Activated T-cell treated with anti-CD3 and anti-CD28 coated beads, Interleukin-2, amount 50 U/mL, for 4 hours (primary cell): ENCODE measurements at regions not wholly inside any gene's neighbourhood (a gene's known extent, or its start where the extent isn't known, plus 50 kb on each side); places are given as distances from the start of the nearest gene placed in this dataset.

Source experiments
- ATAC-seq, 2 donors: fragments of 200-7000 bp; cut with Tn5 transposase; one replicate each; pipeline ENCODE4 v1.10.0; 2021
- DNase-seq: peaks from one replicate; pipeline ENCODE4 v3.0.0-alpha.2; 2020
- H3K27me3 Mint-ChIP-seq: one replicate; pipeline ENCODE4 v1.8.0; 2021; ENCODE audit warnings: low read depth, mixed read lengths
- H3K36me3 Mint-ChIP-seq: one replicate; pipeline ENCODE4 v1.8.0; 2022; ENCODE audit warnings: mixed read lengths; ENCODE audit not compliant: insufficient read depth
- H3K4me1 Mint-ChIP-seq: one replicate; pipeline ENCODE4 v1.8.0; 2021; ENCODE audit warnings: low read depth, mixed read lengths
- H3K4me3 Mint-ChIP-seq: one replicate; pipeline ENCODE4 v1.8.0; 2021; ENCODE audit warnings: mild to moderate bottlenecking, moderate library complexity, mixed read lengths
- H3K9me3 Mint-ChIP-seq: one replicate; pipeline ENCODE4 v1.8.0; 2021; ENCODE audit warnings: mixed read lengths

DNA sequence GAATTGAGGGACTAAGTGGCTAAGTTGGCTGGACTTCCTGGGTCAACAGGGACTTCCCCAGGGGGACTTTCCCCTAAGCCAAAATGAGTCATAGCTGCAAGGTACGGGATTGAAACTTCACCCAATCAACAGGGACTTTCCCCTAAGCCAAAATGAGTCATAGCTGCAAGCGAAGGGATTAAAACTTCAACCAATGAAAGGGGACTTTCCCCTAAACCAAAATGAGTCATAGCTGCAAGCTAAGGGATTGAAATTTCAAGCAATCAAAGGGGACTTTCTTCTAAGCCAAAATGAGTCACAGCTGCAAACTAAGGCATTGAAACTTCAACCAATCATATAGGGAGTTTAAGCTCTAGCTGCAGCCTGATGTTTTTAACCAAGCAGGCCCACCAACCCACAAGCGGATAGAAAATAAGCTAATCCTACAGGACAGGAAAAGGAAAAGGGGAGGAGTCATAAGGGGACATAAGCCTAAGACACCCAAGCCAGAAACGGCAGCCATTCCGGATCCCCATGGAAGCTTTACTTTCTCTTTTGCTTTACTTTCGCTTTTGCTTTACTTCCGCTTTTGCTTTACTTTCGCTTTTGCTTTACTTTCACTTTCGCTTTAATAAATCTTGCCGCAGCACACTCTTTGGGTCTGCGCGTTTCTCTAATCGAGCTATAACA, 1375.4 kb upstream of the CELF4 start:
- H3K4me1 Mint-ChIP-seq = peaks cover 44% of the 10 kb centered on the region
- H3K4me3 Mint-ChIP-seq = peak overlapping the region; percentile 68
- ATAC-seq (peak; percentile 79 to 81), DNase-seq (peak; percentile 28)
- H3K36me3 Mint-ChIP-seq = no peaks in the 10 kb centered on the region
- peaks cover 15% of the 10 kb centered on the region for H3K9me3 Mint-ChIP-seq
- no peaks in the 10 kb centered on the region for H3K27me3 Mint-ChIP-seq

DNA sequence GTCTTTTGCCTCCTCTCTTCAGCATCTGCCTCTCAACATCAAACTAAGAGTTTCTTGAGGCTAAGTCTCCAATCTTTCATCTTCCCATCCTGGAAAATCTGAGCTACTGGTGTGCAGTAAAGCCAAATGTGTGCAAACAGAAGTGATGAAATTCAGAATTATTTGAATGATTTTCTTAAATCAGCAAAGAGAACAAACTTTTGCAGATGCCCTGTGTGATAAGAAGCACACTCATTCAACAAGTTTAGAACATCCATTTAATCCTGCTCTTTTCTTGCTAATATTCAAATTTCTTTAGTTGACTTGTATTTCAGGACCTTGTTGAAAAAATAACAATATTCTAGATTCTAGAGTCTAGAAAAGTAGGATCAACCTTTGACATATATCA, 1374.9 kb upstream of the CELF4 start:
- H3K9me3 Mint-ChIP-seq = peaks cover 15% of the 10 kb centered on the region

DNA sequence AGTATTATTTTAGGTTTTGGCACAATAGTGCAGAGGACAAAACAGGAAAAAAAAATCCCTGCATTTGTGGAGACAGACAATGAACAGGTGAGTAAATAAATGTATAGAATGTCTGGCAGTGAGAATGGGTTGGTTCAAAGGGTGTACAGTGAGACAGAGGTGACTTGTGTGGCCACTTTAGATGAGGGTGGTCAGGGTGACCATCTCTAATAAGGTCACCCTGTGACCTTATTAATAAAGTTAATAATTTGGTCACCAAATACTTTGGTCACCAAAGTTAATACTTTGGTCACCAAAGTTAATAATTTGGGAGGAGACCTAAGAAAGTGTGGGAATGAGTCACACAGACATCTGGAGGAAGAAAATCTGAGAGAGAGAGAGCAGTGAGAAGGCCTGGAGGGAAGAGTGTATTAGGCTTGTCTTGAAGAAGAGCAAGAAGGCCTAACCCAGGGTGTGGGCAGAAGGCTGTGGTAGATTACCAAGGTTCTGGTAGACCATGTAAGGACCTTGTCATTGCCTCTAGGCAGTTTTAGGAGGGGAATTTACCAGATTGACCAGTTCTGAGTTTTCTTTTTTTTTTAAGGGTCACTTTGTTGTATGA, 1368.4 kb upstream of the CELF4 start:
- Mint-ChIP-seq H3K36me3 (no peaks in the 10 kb centered on the region), H3K9me3 (no peaks in the 10 kb centered on the region), H3K27me3 (no peaks in the 10 kb centered on the region), H3K4me3 (no peak overlapping the region), H3K4me1 (peaks cover 30% of the 10 kb centered on the region)
- ATAC-seq = no peak
- DNase-seq = no peak

More for the DNA sequence above, 1374.9 kb upstream of the CELF4 start:
- Mint-ChIP-seq H3K27me3 (no peaks in the 10 kb centered on the region), H3K36me3 (no peaks in the 10 kb centered on the region), H3K4me3 (peak overlapping the region; percentile 59), H3K4me1 (peaks cover 48% of the 10 kb centered on the region)
- peak; percentile 34 to 42 for ATAC-seq
- DNase-seq = no peak

DNA sequence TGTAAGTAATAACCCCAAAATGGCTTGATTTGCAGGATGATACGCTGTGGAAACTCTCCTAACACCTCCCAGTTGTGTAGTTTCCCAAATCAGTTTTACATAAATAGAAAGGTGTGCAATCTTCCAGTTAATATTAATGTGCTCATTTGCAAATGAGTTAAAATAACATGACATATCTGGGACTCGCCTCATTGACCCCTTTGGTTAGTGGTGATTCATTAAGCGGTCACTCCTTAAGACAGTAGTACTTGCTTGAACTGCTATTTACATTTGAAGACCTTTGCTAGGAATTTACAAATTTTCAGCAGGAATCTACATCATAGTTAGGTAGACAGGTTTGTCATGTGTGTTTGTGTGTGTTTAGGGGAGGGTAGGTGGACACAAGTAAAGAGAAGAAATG, 1367.7 kb upstream of the CELF4 start:
- Mint-ChIP-seq H3K36me3 (no peaks in the 10 kb centered on the region), H3K4me3 (no peak overlapping the region), H3K27me3 (no peaks in the 10 kb centered on the region), H3K4me1 (peaks cover 25% of the 10 kb centered on the region), H3K9me3 (no peaks in the 10 kb centered on the region)
- no peak for DNase-seq
- peak; percentile 30 to 53 for ATAC-seq

DNA sequence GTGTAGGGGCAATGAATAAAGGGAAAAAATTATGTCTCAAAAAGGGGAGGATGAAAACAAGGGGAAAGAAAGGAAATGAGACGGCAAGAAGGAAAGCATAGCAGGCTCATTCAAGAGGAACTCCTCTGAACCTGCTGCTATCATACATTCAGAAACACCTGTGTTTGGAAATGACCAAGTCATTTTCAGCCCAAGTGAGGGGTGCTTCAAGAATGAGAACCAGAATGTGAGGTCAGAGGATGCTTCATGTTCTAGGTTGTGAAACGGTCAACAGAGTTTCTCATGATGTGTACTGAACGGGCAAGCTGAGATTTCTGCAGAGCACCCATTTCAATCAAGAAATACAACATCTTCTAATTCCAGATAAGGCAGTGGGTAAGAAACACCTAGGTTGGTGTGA, 1367.2 kb upstream of the CELF4 start:
- Mint-ChIP-seq H3K27me3 (no peaks in the 10 kb centered on the region), H3K9me3 (no peaks in the 10 kb centered on the region), H3K4me1 (peaks cover 25% of the 10 kb centered on the region), H3K36me3 (no peaks in the 10 kb centered on the region), H3K4me3 (no peak overlapping the region)
- DNase-seq (no peak), ATAC-seq (no peak)

GRCh38 chr18:38931754-38932050, 1366.1 kb upstream of the CELF4 start:
- peaks cover 25% of the 10 kb centered on the region for H3K4me1 Mint-ChIP-seq
- no peaks in the 10 kb centered on the region for H3K9me3 Mint-ChIP-seq
- no peaks in the 10 kb centered on the region for H3K27me3 Mint-ChIP-seq
- H3K36me3 Mint-ChIP-seq = no peaks in the 10 kb centered on the region
- DNase-seq (no peak), ATAC-seq (no peak)
- H3K4me3 Mint-ChIP-seq = no peak overlapping the region

- no peak for DNase-seq
Observed at GRCh38 chr18:38930881-38931753, 1365.5 kb upstream of the CELF4 start.

GRCh38 chr18:38923540-38923939, 1357.9 kb upstream of the CELF4 start:
- H3K27me3 Mint-ChIP-seq = peaks cover 5% of the 10 kb centered on the region
- H3K4me1 Mint-ChIP-seq = no peaks in the 10 kb centered on the region
- no peaks in the 10 kb centered on the region for H3K9me3 Mint-ChIP-seq
- no peaks in the 10 kb centered on the region for H3K36me3 Mint-ChIP-seq
- H3K4me3 Mint-ChIP-seq = no peak overlapping the region
- ATAC-seq (no peak), DNase-seq (no peak)

More at GRCh38 chr18:38930881-38931753, 1365.5 kb upstream of the CELF4 start:
- no peaks in the 10 kb centered on the region for H3K36me3 Mint-ChIP-seq
- H3K4me3 Mint-ChIP-seq = no peak overlapping the region
- H3K9me3 Mint-ChIP-seq = no peaks in the 10 kb centered on the region
- H3K4me1 Mint-ChIP-seq = peaks cover 24% of the 10 kb centered on the region
- no peaks in the 10 kb centered on the region for H3K27me3 Mint-ChIP-seq
- ATAC-seq = no peak

DNA sequence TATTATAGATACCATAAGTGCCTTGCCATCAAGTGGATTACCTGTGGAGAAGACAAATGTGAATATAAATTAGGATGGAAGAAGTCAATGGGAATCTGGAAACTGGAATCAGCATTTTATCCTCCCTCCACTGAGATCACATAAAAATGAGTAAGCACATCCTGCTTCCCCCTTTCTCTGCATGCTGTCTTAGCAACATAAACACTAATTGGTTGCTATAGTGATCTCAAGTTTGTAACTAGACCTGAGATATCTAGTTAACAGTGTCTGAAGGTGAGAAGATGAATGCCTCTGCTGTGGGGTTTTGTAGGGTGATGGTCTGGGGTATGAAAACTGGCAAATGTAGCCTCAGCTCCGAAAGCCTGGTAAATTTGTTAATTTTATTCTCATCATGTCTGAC, 1357.5 kb upstream of the CELF4 start:
- no peak for ATAC-seq
- Mint-ChIP-seq H3K27me3 (peaks cover 6% of the 10 kb centered on the region), H3K4me3 (no peak overlapping the region), H3K9me3 (no peaks in the 10 kb centered on the region), H3K36me3 (no peaks in the 10 kb centered on the region), H3K4me1 (no peaks in the 10 kb centered on the region)
- no peak for DNase-seq

GRCh38 chr18:38909972-38910371, 1344.4 kb upstream of the CELF4 start:
- ATAC-seq (no peak), DNase-seq (no peak)
- Mint-ChIP-seq H3K36me3 (no peaks in the 10 kb centered on the region), H3K27me3 (no peaks in the 10 kb centered on the region), H3K4me1 (no peaks in the 10 kb centered on the region), H3K4me3 (no peak overlapping the region), H3K9me3 (no peaks in the 10 kb centered on the region)

DNA sequence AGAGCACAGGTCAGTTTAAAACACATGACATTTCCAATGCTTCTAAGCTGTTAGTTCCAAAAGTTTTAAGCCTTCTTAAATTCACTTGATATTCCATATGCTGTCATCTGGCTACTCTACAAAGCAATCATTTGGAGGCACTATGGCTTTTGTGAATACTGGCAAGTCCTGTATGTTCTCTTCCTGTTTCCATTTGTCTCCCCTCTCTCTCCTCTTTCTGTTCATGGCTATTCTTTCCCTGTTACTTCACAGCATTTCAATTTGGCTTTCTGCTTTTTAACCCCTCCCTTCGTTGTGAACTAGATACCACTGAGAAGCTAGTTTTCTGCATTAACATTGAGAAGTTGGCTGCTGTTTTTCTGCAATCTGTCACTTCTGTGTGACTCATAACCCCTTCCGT, 1337.2 kb upstream of the CELF4 start:
- Mint-ChIP-seq H3K27me3 (no peaks in the 10 kb centered on the region), H3K4me1 (no peaks in the 10 kb centered on the region), H3K9me3 (no peaks in the 10 kb centered on the region), H3K36me3 (no peaks in the 10 kb centered on the region), H3K4me3 (no peak overlapping the region)
- DNase-seq (no peak), ATAC-seq (no peak)

GRCh38 chr18:38900445-38900844, 1334.8 kb upstream of the CELF4 start:
- Mint-ChIP-seq H3K27me3 (no peaks in the 10 kb centered on the region), H3K4me3 (no peak overlapping the region), H3K4me1 (no peaks in the 10 kb centered on the region), H3K9me3 (no peaks in the 10 kb centered on the region), H3K36me3 (no peaks in the 10 kb centered on the region)
- ATAC-seq (no peak), DNase-seq (no peak)

GRCh38 chr18:38900031-38900430, 1334.4 kb upstream of the CELF4 start:
- no peaks in the 10 kb centered on the region for H3K9me3 Mint-ChIP-seq
- H3K27me3 Mint-ChIP-seq = no peaks in the 10 kb centered on the region
- DNase-seq (no peak), ATAC-seq (no peak)
- H3K4me1 Mint-ChIP-seq = no peaks in the 10 kb centered on the region
- no peak overlapping the region for H3K4me3 Mint-ChIP-seq
- no peaks in the 10 kb centered on the region for H3K36me3 Mint-ChIP-seq

DNA sequence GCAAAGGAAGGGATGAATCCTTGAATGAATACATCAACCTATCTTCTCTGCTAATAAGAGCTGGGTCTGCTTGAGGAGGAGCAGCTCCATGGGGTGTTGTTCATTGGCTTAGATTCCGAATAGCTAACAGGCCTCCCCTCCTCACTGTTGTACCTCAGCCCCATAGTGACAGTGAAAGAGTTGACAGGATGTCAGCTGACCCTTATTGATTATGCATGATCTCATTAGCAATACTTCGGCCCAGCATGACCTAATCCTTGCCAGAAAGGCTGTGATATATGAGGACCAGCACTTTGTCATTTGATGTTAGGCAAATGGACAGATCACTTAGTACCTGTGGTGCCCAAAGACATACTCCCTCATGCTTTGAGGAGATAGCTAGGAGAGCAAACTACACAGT, 1333.7 kb upstream of the CELF4 start:
- no peaks in the 10 kb centered on the region for H3K4me1 Mint-ChIP-seq
- H3K9me3 Mint-ChIP-seq = peaks cover 4% of the 10 kb centered on the region
- H3K27me3 Mint-ChIP-seq = no peaks in the 10 kb centered on the region
- no peak for ATAC-seq
- DNase-seq = no peak
- H3K4me3 Mint-ChIP-seq = no peak overlapping the region
- H3K36me3 Mint-ChIP-seq = no peaks in the 10 kb centered on the region

DNA sequence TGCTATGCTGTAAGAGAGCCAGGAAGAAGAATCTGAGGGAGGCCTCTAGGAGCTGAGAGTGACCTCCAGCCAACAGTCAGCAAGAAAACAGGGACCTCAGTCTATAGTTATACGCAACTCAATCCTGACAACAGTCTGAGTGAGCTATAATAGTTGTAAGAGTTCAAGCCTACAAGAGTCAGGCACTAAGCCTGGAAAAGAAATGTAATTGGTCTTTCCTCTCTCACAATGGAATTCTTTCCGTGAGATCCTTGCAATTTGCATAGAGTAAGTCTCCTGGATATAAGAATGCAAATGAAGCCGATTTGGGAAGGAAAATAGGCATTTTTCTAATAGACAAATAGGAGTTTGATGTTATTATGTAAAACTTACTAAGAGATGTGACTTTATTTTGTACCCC, 1332.6 kb upstream of the CELF4 start:
- H3K9me3 Mint-ChIP-seq = peaks cover 7% of the 10 kb centered on the region
- no peaks in the 10 kb centered on the region for H3K36me3 Mint-ChIP-seq
- no peak for DNase-seq
- peaks cover 4% of the 10 kb centered on the region for H3K27me3 Mint-ChIP-seq
- no peak for ATAC-seq
- H3K4me3 Mint-ChIP-seq = no peak overlapping the region
- no peaks in the 10 kb centered on the region for H3K4me1 Mint-ChIP-seq
